ENCODE measurements at regions not wholly inside any gene's neighbourhood (a gene's known extent, or its start where the extent isn't known, plus 50 kb on each side); places are given as distances from the start of the nearest gene placed in this dataset.

GRCh38 chr4:179307297-179308136 lies 1865.3 kb upstream of the AGA start:
- intact Hi-C loops (cut with DNase I), result no loop called here
- H3K36me3 ChIP-seq, result no peaks in the 10 kb centered on the region
- no peaks in the 10 kb centered on the region for H3K9me3 ChIP-seq
- no peak for TF ChIP-seq POLR2A (IDR thresholded peaks at IDR 0.05)
- TF ChIP-seq CTCF (IDR thresholded peaks at IDR 0.05), result peak in 3 of 6 experiments; percentile 19 to 41 (median 36)
- H3K27ac ChIP-seq, result no peak overlapping the region
- no peaks in the 10 kb centered on the region for H3K4me1 ChIP-seq
- WGBS, 2 donors, result 73% methylated on average over 4 of the region's 4 CpGs
- no peak overlapping the region for H3K4me3 ChIP-seq (replicated peaks in 1 of 3)
- H3K27me3 ChIP-seq, result no peaks in the 10 kb centered on the region
- no peak for DNase-seq

GRCh38 chr4:179313823-179314222 lies 1871.6 kb upstream of the AGA start:
- intact Hi-C loops (cut with DNase I), result no loop called here
- Histone ChIP-seq H3K27ac (no peak overlapping the region), H3K36me3 (no peaks in the 10 kb centered on the region), H3K4me3 (replicated peaks in 1 of 3) (no peak overlapping the region), H3K4me1 (no peaks in the 10 kb centered on the region), H3K27me3 (no peaks in the 10 kb centered on the region), H3K9me3 (peaks cover 3% of the 10 kb centered on the region)
- whole genome bisulfite sequencing, 2 donors, result 92 to 100% methylated on average over 1 of the region's 1 CpG
- TF ChIP-seq CTCF (IDR thresholded peaks at IDR 0.05), result no peak
- TF ChIP-seq POLR2A (IDR thresholded peaks at IDR 0.05), result no peak
- DNase-seq, result no peak

DNA sequence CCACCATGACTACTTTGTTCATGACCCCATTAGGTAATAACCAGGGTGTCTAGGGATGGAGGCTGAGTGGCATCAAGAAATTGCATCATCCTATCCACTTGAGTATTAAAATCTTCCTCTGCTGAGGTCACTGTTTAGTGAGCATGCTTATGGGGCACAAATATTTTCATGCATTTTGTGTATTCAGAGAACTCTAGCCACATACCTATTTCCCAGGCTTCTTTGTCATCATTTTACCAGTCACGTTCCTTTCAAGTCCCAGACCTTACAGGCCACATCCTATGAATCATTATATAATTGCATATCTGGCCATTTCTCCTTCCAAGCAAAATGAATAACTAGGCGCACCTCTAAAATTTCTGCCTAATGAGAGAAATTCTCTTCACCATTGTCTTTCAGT lies 1882.9 kb upstream of the AGA start:
- H3K27ac ChIP-seq, result no peak overlapping the region
- intact Hi-C loops (cut with DNase I), result no loop called here
- no peaks in the 10 kb centered on the region for H3K4me1 ChIP-seq
- WGBS, 2 donors, result 95% methylated on average over 2 of the region's 2 CpGs
- H3K4me3 ChIP-seq (replicated peaks in 1 of 3), result no peak overlapping the region
- no peaks in the 10 kb centered on the region for H3K9me3 ChIP-seq
- H3K27me3 ChIP-seq, result no peaks in the 10 kb centered on the region
- TF ChIP-seq POLR2A (IDR thresholded peaks at IDR 0.05) (no peak), CTCF (IDR thresholded peaks at IDR 0.05) (no peak)
- no peak for DNase-seq
- no peaks in the 10 kb centered on the region for H3K36me3 ChIP-seq

GRCh38 chr4:179328627-179329026 lies 1886.4 kb upstream of the AGA start:
- no peaks in the 10 kb centered on the region for H3K4me1 ChIP-seq
- DNase-seq, result no peak
- no peaks in the 10 kb centered on the region for H3K36me3 ChIP-seq
- no peak for TF ChIP-seq CTCF (IDR thresholded peaks at IDR 0.05)
- no peak for TF ChIP-seq POLR2A (IDR thresholded peaks at IDR 0.05)
- H3K27ac ChIP-seq, result no peak overlapping the region
- H3K27me3 ChIP-seq, result no peaks in the 10 kb centered on the region
- intact Hi-C loops (cut with DNase I), result no loop called here
- H3K4me3 ChIP-seq (replicated peaks in 1 of 3), result no peak overlapping the region
- 72 to 74% methylated on average over 8 of the region's 8 CpGs for WGBS, 2 donors
- H3K9me3 ChIP-seq, result no peaks in the 10 kb centered on the region

DNA sequence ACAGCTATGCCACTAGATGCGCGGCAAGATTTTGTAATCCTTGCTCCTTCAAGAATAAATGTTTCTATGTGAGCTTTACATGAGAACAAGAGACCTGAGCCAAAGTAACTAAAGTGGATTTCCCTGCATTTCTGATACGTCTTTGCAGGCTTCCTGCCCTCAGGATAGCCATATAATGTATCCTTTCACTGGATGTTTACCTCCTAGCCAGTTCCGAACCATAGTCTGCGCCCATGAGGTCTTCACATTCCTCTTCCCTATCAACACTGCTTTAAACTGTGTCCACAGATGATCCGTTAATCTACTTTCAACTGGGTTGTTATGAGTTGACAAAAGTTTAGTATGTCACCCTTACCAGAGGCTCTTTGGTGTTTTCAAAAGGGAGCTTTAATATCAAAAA lies 1889.1 kb upstream of the AGA start:
- intact Hi-C loops (cut with DNase I), result no loop called here
- H3K9me3 ChIP-seq, result no peaks in the 10 kb centered on the region
- TF ChIP-seq POLR2A (IDR thresholded peaks at IDR 0.05), result no peak
- TF ChIP-seq CTCF (IDR thresholded peaks at IDR 0.05), result no peak
- DNase-seq, result no peak
- H3K36me3 ChIP-seq, result no peaks in the 10 kb centered on the region
- H3K4me1 ChIP-seq, result no peaks in the 10 kb centered on the region
- H3K4me3 ChIP-seq (replicated peaks in 1 of 3), result no peak overlapping the region
- H3K27ac ChIP-seq, result no peak overlapping the region
- H3K27me3 ChIP-seq, result no peaks in the 10 kb centered on the region
- whole genome bisulfite sequencing, 2 donors, result 54 to 67% methylated on average over 6 of the region's 6 CpGs
